ENCODE measurements at regions not wholly inside any gene's neighbourhood (a gene's known extent, or its start where the extent isn't known, plus 50 kb on each side); places are given as distances from the start of the nearest gene placed in this dataset.

- no peak for TF ChIP-seq CTCF (IDR thresholded peaks at IDR 0.05; ENCODE audit: poor library complexity, severe bottlenecking)
- TF ChIP-seq MXI1 (conservative IDR thresholded peaks at IDR 0.05; ENCODE audit: poor library complexity, severe bottlenecking) = no peak
- no peak for TF ChIP-seq SMC3 (conservative IDR thresholded peaks at IDR 0.05; ENCODE audit: poor library complexity)
Observed at GRCh38 chr2:16478434-16479210, 187.0 kb downstream of the CYRIA start.
